Right lobe of liver (tissue), 6 donors: ENCODE measurements at regions not wholly inside any gene's neighbourhood (a gene's known extent, or its start where the extent isn't known, plus 50 kb on each side); places are given as distances from the start of the nearest gene placed in this dataset.

Experiments used
- ATAC-seq, 4 donors: fragments of 200-7000 bp; cut with Tn5 transposase; one replicate each; pipeline ENCODE4 v1.9.1; 2020; ENCODE audit warnings: mild to moderate bottlenecking in 4 of 4, moderate library complexity in 4 of 4
- DNase-seq, 3 donors: peaks; one replicate each; pipeline ENCODE4 v3.0.0-alpha.2; 2020
- H3K27ac ChIP-seq, 3 donors: fragments of 200-600 bp; one replicate each; pipeline ENCODE4 v1.8.0; 2022
- H3K27me3 ChIP-seq, 2 donors: fragments of 200-600 bp; one replicate each; pipeline ENCODE4 v1.8.0; 2022
- H3K36me3 ChIP-seq, 4 donors: fragments of 200-600 bp; sonication (generic) in 1 of 4; one replicate each; pipeline versions ENCODE4 v1.5.1 to v1.8.0; 2017 to 2022; ENCODE audit warnings: control low read depth in 1 of 4
- H3K4me1 ChIP-seq, 4 donors: fragments of 200-600 bp; sonication (generic) in 1 of 4; one replicate each; pipeline versions ENCODE4 v1.5.1 to v1.8.0; 2017 to 2022; ENCODE audit warnings: control low read depth in 1 of 4
- H3K4me3 ChIP-seq, 3 donors: fragments of 200-600 bp; one replicate each; pipeline ENCODE4 v1.8.0; 2022
- H3K9me3 ChIP-seq, 4 donors: fragments of 200-600 bp; sonication (generic) in 1 of 4; one replicate each; pipeline versions ENCODE4 v1.5.1 to v1.8.0; 2017 to 2022; ENCODE audit warnings: control low read depth in 1 of 4
- POLR2A ChIP-seq: fragments of 450-650 bp; IDR thresholded peaks from one replicate; pipeline ENCODE4 v1.6.1; 2017; ENCODE audit warnings: antibody characterized with exemption, mild to moderate bottlenecking
- WGBS: methylation state at CpG from one replicate; pipeline ENCODE4 v1.1.6; 2018; ENCODE audit warnings: low coverage, low lambda C conversion rate; ENCODE audit not compliant: insufficient coverage; ENCODE audit errors: missing lambda C conversion rate; 5-methylcytosine and 5-hydroxymethylcytosine counted together
- intact Hi-C, 2 donors: fragments of 100-400 bp; cut with DNase I; formaldehyde crosslinking; loops; one replicate each; pipeline versions ENCODE4 v1.11.2 to v1.14.1; 2022
- TF ChIP-seq, protein P1 (sequence below), 4 donors: fragments of 200-600 bp in 3 of 4; fragments of 450-650 bp in 1 of 4; IDR thresholded peaks; one replicate each; pipeline versions ENCODE4 v1.5.1 to v1.8.0; 2016 to 2022; ENCODE audit warnings: antibody characterized with exemption in 4 of 4, mild to moderate bottlenecking in 2 of 4
- donor health status: DM: no; HTN: yes; CAD: no.
- donor health status: DM: no; HTN: no; CAD: no.
- donor health status: DM: no; HTN: no; CAD: no.
- donor health status: DM: no; HTN: yes; CAD: no.
- donor health status: DM: no; HTN: yes; CAD: no.

DNA sequence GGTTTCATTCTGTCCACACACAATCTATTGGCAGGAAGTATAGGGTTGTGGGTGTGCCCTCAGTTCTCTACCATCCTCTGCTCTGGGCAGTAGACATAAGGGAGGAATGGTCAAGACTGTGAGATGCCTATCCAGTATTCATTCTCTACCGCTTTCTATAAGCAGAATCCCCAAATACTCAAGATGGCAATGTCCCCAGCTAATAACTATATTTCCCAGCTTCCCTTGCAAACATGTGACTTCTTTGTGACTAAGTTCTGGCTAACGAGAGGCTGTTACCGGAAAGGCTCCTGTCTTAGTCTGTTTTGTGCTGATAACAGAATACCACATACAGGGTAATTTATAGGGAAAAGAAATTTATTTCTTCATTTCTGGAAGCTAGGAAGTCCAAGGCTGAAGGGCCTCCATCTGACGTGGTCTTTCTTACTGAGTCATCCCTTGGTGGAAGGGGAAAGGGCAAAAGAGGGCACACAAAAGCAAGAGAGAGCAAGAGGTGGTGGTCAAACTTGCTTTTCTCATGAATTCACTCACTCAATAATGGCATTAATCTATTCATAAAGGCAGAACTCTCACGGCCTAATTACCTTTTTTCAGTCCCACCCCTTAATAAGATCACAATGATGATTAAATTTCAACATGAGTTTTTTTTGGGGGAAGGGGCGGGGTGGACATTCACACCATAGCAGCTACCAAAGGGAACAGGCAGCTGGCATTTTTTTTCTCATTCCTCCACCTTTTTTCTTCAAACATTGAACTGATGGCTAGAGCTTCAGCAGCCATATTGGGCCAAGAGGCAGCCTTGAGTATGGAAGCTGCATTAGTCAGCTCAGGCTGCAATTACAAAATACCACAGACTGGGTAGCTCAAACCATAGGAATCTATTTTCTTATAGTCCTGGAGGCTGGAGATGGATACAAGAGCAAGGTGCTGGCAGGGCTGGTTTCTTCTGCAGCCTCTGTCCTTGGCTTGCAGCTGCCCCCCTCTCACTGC lies 109.7 kb upstream of the OR9Q1 start:
- intact Hi-C loops: no loop called here

DNA sequence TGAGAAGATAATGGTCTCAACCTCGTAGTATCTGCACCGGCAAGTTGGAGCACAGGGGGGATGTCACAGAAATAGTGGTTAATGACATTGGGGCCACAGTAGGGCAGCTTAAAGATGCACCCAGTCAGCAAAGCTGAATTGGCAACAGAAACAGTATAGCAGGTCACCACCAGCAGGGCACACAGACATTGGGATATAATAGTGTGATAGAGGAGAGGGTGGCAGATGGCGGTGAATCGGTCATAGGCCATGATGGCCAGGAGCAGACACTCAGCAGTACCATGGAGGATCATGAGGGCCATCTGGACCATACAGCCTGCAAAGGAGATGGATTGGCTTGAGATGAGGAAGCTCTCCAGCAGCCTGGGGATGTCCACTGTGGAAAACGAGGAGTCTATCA lies 106.0 kb upstream of the OR9Q1 start:
- no peaks in the 10 kb centered on the region for H3K4me1 ChIP-seq
- H3K36me3 ChIP-seq: no peaks in the 10 kb centered on the region
- 60% methylated on average over 2 of the region's 5 CpGs for WGBS
- no peak overlapping the region for H3K4me3 ChIP-seq
- no peaks in the 10 kb centered on the region for H3K27me3 ChIP-seq
- H3K9me3 ChIP-seq: no peaks in the 10 kb centered on the region
- H3K27ac ChIP-seq: no peak overlapping the region
- no peak for TF ChIP-seq POLR2A
- TF ChIP-seq, protein P1, sequence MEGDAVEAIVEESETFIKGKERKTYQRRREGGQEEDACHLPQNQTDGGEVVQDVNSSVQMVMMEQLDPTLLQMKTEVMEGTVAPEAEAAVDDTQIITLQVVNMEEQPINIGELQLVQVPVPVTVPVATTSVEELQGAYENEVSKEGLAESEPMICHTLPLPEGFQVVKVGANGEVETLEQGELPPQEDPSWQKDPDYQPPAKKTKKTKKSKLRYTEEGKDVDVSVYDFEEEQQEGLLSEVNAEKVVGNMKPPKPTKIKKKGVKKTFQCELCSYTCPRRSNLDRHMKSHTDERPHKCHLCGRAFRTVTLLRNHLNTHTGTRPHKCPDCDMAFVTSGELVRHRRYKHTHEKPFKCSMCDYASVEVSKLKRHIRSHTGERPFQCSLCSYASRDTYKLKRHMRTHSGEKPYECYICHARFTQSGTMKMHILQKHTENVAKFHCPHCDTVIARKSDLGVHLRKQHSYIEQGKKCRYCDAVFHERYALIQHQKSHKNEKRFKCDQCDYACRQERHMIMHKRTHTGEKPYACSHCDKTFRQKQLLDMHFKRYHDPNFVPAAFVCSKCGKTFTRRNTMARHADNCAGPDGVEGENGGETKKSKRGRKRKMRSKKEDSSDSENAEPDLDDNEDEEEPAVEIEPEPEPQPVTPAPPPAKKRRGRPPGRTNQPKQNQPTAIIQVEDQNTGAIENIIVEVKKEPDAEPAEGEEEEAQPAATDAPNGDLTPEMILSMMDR (IDR thresholded peaks at IDR 0.05): no peak
- ATAC-seq (no peak), DNase-seq (no peak)
- intact Hi-C loops: no loop called here

More for the DNA sequence above, 109.7 kb upstream of the OR9Q1 start:
- H3K36me3 ChIP-seq: no peaks in the 10 kb centered on the region
- no peak overlapping the region for H3K4me3 ChIP-seq
- no peak overlapping the region for H3K27ac ChIP-seq
- no peaks in the 10 kb centered on the region for H3K9me3 ChIP-seq
- DNase-seq (no peak), ATAC-seq (no peak)
- 50% methylated on average over 6 of the region's 6 CpGs for WGBS
- H3K27me3 ChIP-seq: no peaks in the 10 kb centered on the region
- no peaks in the 10 kb centered on the region for H3K4me1 ChIP-seq
- TF ChIP-seq, protein P1 (IDR thresholded peaks at IDR 0.05): no peak
- TF ChIP-seq POLR2A: no peak

DNA sequence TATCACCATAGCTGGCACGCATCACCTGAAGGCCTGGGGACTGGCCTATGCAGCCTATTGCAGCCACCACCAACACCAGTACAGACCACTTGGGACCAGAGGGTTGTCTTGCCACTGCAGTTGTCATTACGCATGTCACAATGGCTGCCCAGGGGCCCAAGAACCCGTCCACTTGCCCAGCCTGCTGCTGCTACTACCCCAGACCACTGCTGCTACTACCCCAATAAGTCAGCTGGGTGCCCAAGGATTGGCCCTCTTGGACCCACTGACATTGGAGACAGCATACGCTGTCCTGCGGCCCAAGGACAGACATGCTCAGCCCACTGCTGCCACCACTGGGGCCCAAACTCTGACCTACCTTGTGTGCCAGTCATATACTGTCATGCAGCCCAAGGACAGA lies 102.7 kb upstream of the OR9Q1 start:
- peak in 1 of 4 donors; percentile 26 for ATAC-seq
- TF ChIP-seq POLR2A: no peak
- TF ChIP-seq, protein P1 (IDR thresholded peaks at IDR 0.05): no peak
- no peaks in the 10 kb centered on the region for H3K9me3 ChIP-seq
- intact Hi-C loops: no loop called here
- H3K27ac ChIP-seq: no peak overlapping the region
- no peaks in the 10 kb centered on the region for H3K27me3 ChIP-seq
- H3K4me3 ChIP-seq: no peak overlapping the region
- no peaks in the 10 kb centered on the region for H3K36me3 ChIP-seq
- WGBS: 100% methylated on average over 1 of the region's 5 CpGs
- DNase-seq: no peak
- H3K4me1 ChIP-seq: no peaks in the 10 kb centered on the region

DNA sequence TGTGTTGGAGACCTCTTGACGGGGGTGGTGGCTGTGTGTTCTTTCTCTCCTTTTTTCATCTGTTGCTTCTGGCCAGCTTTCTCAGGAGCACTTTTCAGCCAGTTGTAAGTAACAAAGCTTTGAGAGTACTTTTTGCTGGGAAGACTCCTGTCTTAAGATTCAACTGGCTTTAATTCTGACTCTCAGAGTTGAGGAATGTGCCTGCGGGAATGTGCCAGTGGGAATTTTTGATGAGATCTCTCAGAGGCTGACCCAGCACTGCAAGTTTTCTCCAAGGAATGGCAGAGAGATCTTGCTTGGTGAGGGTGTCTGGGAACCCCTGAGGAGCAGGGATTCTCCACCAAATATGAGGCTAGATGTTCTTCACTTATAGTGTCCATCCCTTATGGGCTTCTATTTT lies 91.6 kb upstream of the OR9Q1 start:
- DNase-seq (no peak), ATAC-seq (no peak)
- 80% methylated on average over 1 of the region's 2 CpGs for WGBS
- TF ChIP-seq, protein P1 (IDR thresholded peaks at IDR 0.05): no peak
- no peak for TF ChIP-seq POLR2A
- no peaks in the 10 kb centered on the region for H3K36me3 ChIP-seq
- H3K4me1 ChIP-seq: no peaks in the 10 kb centered on the region
- H3K4me3 ChIP-seq: no peak overlapping the region
- no peaks in the 10 kb centered on the region for H3K9me3 ChIP-seq
- no peak overlapping the region for H3K27ac ChIP-seq
- H3K27me3 ChIP-seq: no peaks in the 10 kb centered on the region
- intact Hi-C loops: no loop called here
